ENCODE measurements at regions not wholly inside any gene's neighbourhood (a gene's known extent, or its start where the extent isn't known, plus 50 kb on each side); places are given as distances from the start of the nearest gene placed in this dataset.
A peak's percentile ranks its signal among the peaks of the same experiment; 100 is the strongest.

GRCh38 chr11:80745416-80745815, 1304.6 kb upstream of the TENM4 start:
- no peak for TF ChIP-seq CTCF (IDR thresholded peaks at IDR 0.05; ENCODE audit: low read depth, low read length, missing control alignments)
- in situ Hi-C loops (cut with HindIII; ENCODE audit: low pct_ligation_motif_present, low sequenced_read_pairs) = no loop called here
- H3K36me3 ChIP-seq (replicated peaks) = no peaks in the 10 kb centered on the region
- no peak overlapping the region for H3K27ac ChIP-seq
- no peaks in the 10 kb centered on the region for H3K27me3 ChIP-seq (replicated peaks)
- H3K4me3 ChIP-seq (ENCODE audit: low read depth, low read length) = no peak overlapping the region
- DNase-seq = no peak

- DNase-seq = no peak
- in situ Hi-C loops (cut with HindIII; ENCODE audit: low pct_ligation_motif_present, low sequenced_read_pairs) = no loop called here
- no peaks in the 10 kb centered on the region for H3K36me3 ChIP-seq (replicated peaks)
- no peak for TF ChIP-seq CTCF (IDR thresholded peaks at IDR 0.05; ENCODE audit: low read depth, low read length, missing control alignments)
- H3K4me3 ChIP-seq (ENCODE audit: low read depth, low read length) = no peak overlapping the region
- H3K27ac ChIP-seq = no peak overlapping the region
- H3K27me3 ChIP-seq (replicated peaks) = no peaks in the 10 kb centered on the region
Measured at GRCh38 chr11:80733790-80734189, 1293.0 kb upstream of the TENM4 start.

GRCh38 chr11:80733361-80733760, 1292.5 kb upstream of the TENM4 start:
- Histone ChIP-seq H3K36me3 (replicated peaks) (no peaks in the 10 kb centered on the region), H3K4me3 (ENCODE audit: low read depth, low read length) (no peak overlapping the region), H3K27me3 (replicated peaks) (no peaks in the 10 kb centered on the region), H3K27ac (no peak overlapping the region)
- no peak for DNase-seq
- TF ChIP-seq CTCF (IDR thresholded peaks at IDR 0.05; ENCODE audit: low read depth, low read length, missing control alignments) = no peak
- in situ Hi-C loops (cut with HindIII; ENCODE audit: low pct_ligation_motif_present, low sequenced_read_pairs) = no loop called here

- no peaks in the 10 kb centered on the region for H3K27me3 ChIP-seq (replicated peaks)
- TF ChIP-seq CTCF (IDR thresholded peaks at IDR 0.05; ENCODE audit: low read depth, low read length, missing control alignments) = peak; percentile 47
- in situ Hi-C loops (cut with HindIII; ENCODE audit: low pct_ligation_motif_present, low sequenced_read_pairs) = no loop called here
- no peak overlapping the region for H3K27ac ChIP-seq
- H3K4me3 ChIP-seq (ENCODE audit: low read depth, low read length) = no peak overlapping the region
- DNase-seq = peak; percentile 27
- no peaks in the 10 kb centered on the region for H3K36me3 ChIP-seq (replicated peaks)
Measured at GRCh38 chr11:80727315-80727714, 1286.5 kb upstream of the TENM4 start.

- no peaks in the 10 kb centered on the region for H3K27me3 ChIP-seq (replicated peaks)
- no peak for TF ChIP-seq CTCF (IDR thresholded peaks at IDR 0.05; ENCODE audit: low read depth, low read length, missing control alignments)
- no peak overlapping the region for H3K27ac ChIP-seq
- DNase-seq = no peak
- no peaks in the 10 kb centered on the region for H3K36me3 ChIP-seq (replicated peaks)
- in situ Hi-C loops (cut with HindIII; ENCODE audit: low pct_ligation_motif_present, low sequenced_read_pairs) = no loop called here
- no peak overlapping the region for H3K4me3 ChIP-seq (ENCODE audit: low read depth, low read length)
Measured at GRCh38 chr11:80726236-80726635, 1285.4 kb upstream of the TENM4 start.

- no peak overlapping the region for H3K27ac ChIP-seq
- in situ Hi-C loops (cut with HindIII; ENCODE audit: low pct_ligation_motif_present, low sequenced_read_pairs) = no loop called here
- H3K27me3 ChIP-seq (replicated peaks) = no peaks in the 10 kb centered on the region
- no peak overlapping the region for H3K4me3 ChIP-seq (ENCODE audit: low read depth, low read length)
- no peak for TF ChIP-seq CTCF (IDR thresholded peaks at IDR 0.05; ENCODE audit: low read depth, low read length, missing control alignments)
- no peak for DNase-seq
- H3K36me3 ChIP-seq (replicated peaks) = no peaks in the 10 kb centered on the region
Measured at GRCh38 chr11:80724366-80724765, 1283.5 kb upstream of the TENM4 start.

Data from brain microvascular endothelial cell (primary cell).